Stomach (tissue), 4 donors: ENCODE measurements at regions not wholly inside any gene's neighbourhood (a gene's known extent, or its start where the extent isn't known, plus 50 kb on each side); places are given as distances from the start of the nearest gene placed in this dataset.
"Not testable (repeated sequence)": the region's sequence is repeated elsewhere in the genome, so short reads cannot be mapped to it uniquely, and the experiment has no call there.

ENCODE experiments used
- CTCF ChIP-seq, 7 experiments: fragments of 450-650 bp in 4 of 7; fragments of 200-600 bp in 3 of 7; sonication (generic) in 3 of 7; IDR thresholded peaks; one replicate each; pipeline ENCODE4 v1.5.1; 2016 to 2019; ENCODE audit warnings: antibody characterized with exemption in 7 of 7, control low read depth in 2 of 7, mild to moderate bottlenecking in 1 of 7
- EP300 ChIP-seq: sonication (generic); formaldehyde crosslinking; IDR thresholded peaks from one replicate; pipeline ENCODE4 v1.6.1; 2017; ENCODE audit warnings: antibody characterized with exemption

- TF ChIP-seq CTCF (IDR thresholded peaks at IDR 0.05); EP300: not testable (repeated sequence)
These were observed 270.0 kb downstream of the MEX3B start for GRCh38 chr15:81775779-81776178.
